Activated CD4-positive, alpha-beta T cell treated with anti-CD3 and anti-CD28 coated beads for 4 hours (primary cell): ENCODE measurements at regions not wholly inside any gene's neighbourhood (a gene's known extent, or its start where the extent isn't known, plus 50 kb on each side); places are given as distances from the start of the nearest gene placed in this dataset.

Experiments used
- DNase-seq, 2 donors: peaks; one replicate each; pipeline ENCODE4 v3.0.0-alpha.2; 2020

DNA sequence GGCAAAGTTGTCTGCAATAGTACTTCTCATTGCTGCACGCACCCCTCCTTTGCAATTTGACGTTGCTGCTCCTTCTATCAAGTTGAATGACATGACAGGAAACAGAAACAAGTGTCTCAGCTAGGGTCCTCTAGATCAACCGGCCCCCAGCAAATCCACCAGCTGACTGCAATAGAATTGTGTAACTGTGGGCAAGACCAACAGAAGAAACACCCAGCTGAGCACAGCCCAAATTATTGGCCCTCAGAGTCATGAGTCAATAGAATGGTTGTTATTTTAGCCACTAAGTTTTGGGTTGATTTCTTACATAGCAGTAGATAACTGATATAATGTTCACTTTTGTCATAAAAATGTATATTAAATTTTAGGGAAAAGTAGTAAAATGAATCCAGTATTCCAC lies 202.7 kb downstream of the MAFB start:
- no peak for DNase-seq

- no peak for DNase-seq
These were observed 207.1 kb downstream of the MAFB start for GRCh38 chr20:40481743-40482458.

DNA sequence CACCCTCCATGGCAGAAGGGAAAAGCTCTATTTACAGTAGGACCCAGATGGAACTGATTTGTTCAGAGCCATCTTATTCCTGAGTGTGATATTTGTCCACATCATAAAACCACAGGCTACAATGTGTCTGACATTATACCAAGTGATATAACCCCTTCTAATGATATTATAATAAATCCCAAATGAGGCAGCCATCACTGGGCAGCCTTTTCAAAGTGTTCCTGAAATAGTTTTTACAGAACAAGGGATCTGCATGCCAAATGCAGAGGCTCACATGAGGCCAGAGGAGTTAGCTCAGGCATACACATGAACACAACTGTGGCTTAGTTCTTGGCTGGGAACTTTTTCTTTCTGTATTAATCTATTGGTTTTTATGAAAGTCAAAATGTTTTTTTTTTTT lies 207.7 kb downstream of the MAFB start:
- DNase-seq = no peak

GRCh38 chr20:40477805-40478204 lies 211.2 kb downstream of the MAFB start:
- no peak for DNase-seq

DNA sequence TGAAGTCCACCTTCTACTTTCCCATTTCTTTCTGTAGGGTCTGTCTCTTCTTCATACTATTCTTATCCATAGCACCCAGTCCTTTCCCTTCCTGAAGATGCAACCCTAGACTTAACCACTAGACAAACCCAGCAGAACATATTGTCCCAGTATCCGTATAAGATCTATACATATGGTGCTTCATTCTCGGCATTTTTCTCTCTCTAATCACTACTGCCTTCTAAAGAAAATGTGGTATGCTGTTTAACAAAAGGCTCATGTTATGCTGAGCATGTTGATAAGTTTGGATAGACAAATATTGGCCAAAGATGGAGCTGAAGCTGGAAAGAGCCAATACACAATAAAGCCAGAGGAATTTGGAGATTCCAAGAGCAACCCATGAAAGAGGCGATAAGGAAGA lies 212.6 kb downstream of the MAFB start:
- DNase-seq = no peak

- DNase-seq = no peak
These were observed 216.1 kb downstream of the MAFB start for GRCh38 chr20:40472905-40473304.

- no peak for DNase-seq
These were observed 217.8 kb downstream of the MAFB start for GRCh38 chr20:40471261-40471629.

GRCh38 chr20:40470445-40471260 lies 218.4 kb downstream of the MAFB start:
- no peak for DNase-seq

- no peak for DNase-seq
These were observed 220.3 kb downstream of the MAFB start for GRCh38 chr20:40468759-40469158.

DNA sequence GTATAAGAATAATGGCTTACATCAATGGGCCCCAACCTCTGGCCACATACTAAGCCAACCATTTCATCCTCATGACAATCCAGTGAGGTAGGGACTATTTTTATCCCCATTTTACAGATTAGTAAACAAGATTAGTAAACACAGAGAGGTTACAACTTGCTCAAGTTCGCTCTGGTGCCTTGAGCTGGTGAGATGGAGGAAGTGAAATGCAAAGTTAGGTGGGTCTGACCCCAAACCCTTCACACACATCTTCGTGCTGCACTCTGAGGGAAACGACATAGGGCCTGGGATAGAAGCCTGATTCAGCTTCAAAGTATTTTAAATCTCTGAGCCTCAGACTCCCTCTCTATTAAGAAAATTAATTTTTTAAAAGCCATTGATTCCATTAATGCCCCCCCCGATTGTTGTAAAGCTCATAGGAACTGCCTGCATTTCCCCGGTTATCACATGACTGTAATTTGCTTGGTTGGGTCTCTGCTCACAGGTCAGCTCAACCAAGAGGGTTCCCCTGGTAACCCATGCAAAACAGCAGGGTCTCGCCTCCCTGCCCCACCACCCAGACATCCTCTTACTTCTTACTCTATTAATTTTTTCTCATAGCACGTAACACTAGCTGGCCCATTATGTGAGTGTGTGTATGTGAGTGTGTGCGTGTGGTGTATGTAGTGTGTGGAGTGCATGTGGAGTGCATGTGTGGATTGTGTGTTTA lies 221.2 kb downstream of the MAFB start:
- no peak for DNase-seq

DNA sequence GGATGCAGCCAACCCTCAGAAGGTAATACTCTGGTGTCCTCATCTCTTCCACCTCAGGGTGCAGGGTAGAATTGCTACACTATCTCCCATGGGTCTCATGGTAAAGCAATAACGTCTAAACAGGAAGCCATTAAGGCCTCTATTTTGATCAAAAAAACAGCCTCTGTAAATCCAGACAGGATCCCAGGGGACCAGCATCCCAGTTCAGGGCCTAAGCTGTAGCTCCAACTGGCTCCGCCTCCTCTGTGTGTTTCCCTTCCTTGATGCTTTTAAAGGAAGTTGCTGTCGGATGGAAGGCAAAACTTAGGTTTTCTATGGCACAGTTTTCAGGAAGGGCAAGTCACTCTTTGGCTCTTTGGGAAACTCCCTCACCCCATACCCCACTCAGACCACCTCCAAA lies 222.0 kb downstream of the MAFB start:
- no peak for DNase-seq

GRCh38 chr20:40464731-40465208 lies 224.3 kb downstream of the MAFB start:
- DNase-seq = no peak

GRCh38 chr20:40463171-40463570 lies 225.9 kb downstream of the MAFB start:
- no peak for DNase-seq

GRCh38 chr20:40462566-40462965 lies 226.5 kb downstream of the MAFB start:
- DNase-seq = no peak

- DNase-seq = no peak
These were observed 229.7 kb downstream of the MAFB start for GRCh38 chr20:40459299-40459698.

- no peak for DNase-seq
These were observed 231.6 kb downstream of the MAFB start for GRCh38 chr20:40457404-40457803.

- DNase-seq = no peak
These were observed 236.3 kb downstream of the MAFB start for GRCh38 chr20:40452758-40453157.

- no peak for DNase-seq
These were observed 237.5 kb downstream of the MAFB start for GRCh38 chr20:40451552-40451951.

DNA sequence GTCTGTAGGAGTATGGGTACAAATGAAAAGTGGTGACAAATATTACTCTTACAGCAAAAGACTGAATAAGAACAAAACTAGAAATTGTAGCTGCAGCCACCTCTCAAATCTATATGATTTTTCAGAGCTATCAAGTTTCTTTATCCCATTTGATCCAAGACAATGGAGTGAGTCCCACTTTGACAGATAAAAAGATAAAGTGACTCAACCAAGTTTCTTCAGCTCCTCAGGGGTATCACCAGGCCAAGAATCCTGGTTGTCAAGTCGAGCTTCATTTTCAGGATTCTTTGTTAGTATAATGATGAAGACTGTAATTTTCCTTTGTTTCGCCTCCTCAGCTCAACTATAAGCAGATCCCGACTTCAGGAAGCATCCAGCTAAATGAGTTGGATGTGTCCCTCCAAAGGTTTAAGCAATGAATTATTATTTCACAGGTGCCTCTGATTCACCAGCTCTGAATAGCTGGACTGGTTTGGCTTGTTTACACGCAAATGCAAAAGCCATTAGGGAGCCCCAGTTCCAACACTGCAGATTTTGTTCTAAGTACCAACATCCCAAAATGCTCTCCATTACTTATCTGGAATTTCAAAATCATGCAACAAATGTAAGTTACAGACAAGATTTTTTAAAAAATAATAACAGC lies 238.9 kb downstream of the MAFB start:
- DNase-seq = no peak

GRCh38 chr20:40449144-40449690 lies 239.8 kb downstream of the MAFB start:
- no peak for DNase-seq

GRCh38 chr20:40446888-40447287 lies 242.1 kb downstream of the MAFB start:
- no peak for DNase-seq

DNA sequence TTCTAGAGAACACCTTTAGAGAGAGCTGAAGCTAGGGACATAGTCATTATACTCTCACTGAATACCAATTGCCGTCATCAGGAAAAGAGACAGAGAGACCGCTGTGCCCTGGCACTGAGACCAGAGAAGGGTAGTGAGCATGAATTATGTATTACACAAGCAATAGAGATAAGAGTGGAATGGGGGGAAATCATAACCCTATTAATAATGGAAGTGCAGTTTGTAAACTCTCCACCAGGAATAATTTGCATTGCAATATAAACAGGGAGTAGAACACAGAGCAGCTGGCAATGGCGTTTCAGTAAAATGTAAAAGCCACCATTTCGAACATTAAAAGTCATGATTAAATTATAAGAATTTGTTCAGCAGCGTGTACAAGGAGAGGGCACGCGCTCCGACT lies 244.5 kb downstream of the MAFB start:
- DNase-seq = no peak

DNA sequence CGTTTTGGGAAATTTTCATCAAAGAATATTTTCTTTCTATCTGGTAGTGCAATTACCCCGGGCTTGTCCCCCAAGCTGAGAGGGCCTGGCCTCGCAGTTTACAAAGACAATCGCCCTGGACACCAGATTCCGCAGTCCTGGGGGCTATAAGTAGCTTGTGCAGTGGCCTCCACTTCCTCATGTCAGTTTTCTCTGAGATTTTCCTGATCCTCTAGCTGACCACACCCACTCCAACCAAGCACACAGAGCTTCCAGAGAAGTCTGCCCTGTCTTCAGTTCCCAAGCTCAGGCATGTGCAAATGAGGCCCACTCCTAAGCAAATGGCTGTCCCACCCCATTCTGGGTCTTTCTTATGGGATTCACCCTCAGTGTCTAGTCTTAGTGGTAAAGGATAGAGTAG lies 245.3 kb downstream of the MAFB start:
- DNase-seq = no peak
